Fibroblast of peridontal ligament (primary cell): ENCODE measurements at regions not wholly inside any gene's neighbourhood (a gene's known extent, or its start where the extent isn't known, plus 50 kb on each side); places are given as distances from the start of the nearest gene placed in this dataset.

ENCODE experiments used
- DNase-seq: peaks from one replicate; pipeline ENCODE4 v3.0.0-alpha.2; 2010; ENCODE audit errors: extremely low read depth

DNA sequence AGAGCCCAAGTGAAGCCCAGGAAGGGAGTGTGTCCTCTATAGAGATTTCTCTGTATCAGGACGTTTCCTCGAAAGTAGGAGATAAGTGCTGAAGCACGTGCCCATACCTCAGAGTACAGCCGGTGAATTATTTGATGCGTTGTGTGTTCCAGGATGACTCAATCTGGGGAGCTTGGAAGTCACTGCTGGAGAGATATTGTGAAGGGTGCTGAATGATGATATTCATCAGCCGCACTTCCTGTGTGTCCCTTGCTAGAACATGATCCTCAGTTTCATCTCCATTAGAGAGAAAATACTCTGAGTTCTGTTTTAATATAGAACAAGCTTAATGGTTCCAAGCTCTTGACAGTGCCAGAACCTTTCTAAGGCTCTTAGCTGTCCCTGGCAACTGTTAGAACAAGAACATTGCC lies 402.3 kb upstream of the ADAMTSL1 start:
- no peak for DNase-seq

DNA sequence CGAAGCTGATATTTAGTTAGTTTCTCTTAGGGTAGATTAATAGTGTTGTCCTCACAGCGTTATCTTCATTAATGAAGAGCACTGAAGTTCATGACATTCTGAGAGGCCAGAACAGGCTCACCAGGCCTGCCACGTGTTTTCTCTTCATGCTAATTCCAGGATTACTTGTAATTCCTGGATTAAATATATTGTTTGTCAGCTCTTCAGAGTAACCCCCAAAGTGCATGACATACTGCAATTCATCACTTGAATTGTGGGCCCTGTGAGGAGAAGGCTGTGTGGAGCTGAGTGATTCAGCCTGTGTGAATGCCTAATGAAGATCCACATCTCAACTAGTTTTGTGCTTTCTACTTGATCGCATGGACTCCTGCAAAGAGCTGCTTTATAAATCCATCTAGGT lies 401.0 kb upstream of the ADAMTSL1 start:
- no peak for DNase-seq

DNA sequence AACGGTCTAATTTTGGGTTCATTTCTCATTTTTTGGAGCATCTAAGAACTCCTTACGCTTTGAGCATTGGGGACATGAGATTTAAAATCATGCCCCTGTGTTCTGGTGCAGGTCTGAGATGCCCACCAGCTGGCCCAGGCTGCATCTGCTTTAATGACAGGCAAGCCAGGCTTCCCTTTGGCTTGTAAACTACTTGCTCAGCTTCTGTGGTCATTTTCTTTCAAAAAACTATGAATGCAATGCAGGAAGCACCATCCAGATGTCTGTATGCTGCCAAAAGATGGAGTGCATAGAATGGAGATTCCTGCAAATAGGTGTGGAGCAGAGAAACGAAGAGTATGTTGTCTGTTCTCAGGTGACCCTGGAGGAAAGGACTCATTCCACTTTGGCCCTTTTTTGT lies 399.9 kb upstream of the ADAMTSL1 start:
- no peak for DNase-seq

DNA sequence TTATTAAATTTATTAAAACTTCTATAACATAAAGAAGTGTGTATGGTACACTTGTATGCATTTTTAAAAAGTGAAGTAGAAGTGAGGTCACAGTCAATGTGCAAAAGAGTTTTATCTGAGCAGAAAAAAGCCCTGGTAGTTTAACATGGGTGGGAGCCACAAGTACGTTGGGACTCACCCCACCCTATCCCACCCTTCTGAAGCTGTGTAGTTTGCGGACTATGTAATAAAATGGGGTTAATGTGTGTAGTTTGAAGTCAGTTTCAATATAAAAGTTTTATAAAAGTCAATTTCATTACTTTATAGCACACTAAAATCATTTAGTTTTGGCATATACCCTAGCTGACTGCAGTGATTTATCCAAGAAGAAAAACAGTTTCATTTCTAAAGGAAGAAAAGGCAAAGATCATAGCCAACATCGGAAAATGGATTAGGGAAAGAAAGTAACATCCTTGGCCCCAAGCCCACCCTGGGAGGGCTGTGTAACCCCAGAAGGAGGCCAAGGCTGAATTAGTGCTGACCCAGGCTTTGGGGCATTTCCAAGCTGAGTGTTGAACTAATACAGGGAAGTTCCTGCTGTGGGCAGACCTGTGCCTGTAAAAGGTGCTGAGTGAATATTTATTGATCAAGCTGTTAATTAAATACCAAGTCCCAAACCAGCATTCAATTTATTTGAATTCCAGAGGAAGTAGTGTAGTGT lies 398.6 kb upstream of the ADAMTSL1 start:
- DNase-seq = no peak

DNA sequence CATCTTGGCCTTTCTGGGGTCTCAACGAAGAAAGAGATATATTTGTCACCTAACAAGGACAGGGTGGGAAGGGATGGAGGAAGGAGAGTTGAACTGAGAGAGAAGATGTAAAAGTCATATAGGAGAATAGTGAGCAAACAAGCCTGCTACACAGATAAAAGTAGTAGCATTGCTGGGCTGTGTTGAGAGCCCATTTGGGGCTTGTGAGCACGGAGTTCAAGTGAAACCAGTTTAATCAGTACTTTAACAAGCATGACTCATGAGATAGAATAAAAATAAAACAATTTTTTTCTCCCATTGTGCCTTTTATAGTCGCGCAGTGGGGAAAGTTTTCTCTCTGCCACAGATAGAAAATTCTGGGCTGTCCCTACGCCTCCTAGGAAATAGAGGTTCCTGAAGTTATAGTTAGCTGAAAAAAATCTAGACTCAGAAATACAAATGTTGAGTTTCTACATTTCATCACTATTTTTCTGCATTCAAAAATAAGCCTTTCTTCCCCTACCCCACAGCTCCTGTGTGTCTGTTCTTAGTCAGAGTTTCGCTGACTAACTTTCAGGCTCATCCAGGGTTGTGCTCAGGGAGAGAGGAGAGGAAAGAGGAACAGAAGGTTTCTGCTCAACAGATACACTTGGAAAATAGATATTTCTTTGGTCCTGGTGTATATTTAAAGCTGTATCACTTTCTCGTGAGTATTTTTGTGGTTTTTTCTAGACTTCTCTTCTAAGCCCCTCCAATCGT lies 395.8 kb upstream of the ADAMTSL1 start:
- DNase-seq = no peak

DNA sequence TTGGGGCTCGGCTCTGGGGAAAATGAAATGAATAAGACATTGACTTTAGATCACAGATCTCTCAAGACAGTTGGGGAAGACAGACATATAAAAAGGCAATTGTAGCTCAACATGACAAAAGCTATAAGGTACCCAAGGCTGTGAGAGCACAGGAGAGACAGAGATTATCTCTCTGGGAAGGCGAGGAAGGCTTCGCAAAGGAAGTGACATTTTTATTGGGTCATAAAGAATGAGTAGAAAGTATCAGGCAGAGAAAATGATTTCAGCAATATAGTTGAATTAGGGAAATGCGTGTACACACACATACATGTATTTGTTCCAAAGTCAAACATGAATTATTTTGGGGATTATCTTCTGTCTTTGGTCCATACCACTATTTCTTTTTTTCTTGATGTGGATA lies 381.8 kb upstream of the ADAMTSL1 start:
- DNase-seq = no peak

DNA sequence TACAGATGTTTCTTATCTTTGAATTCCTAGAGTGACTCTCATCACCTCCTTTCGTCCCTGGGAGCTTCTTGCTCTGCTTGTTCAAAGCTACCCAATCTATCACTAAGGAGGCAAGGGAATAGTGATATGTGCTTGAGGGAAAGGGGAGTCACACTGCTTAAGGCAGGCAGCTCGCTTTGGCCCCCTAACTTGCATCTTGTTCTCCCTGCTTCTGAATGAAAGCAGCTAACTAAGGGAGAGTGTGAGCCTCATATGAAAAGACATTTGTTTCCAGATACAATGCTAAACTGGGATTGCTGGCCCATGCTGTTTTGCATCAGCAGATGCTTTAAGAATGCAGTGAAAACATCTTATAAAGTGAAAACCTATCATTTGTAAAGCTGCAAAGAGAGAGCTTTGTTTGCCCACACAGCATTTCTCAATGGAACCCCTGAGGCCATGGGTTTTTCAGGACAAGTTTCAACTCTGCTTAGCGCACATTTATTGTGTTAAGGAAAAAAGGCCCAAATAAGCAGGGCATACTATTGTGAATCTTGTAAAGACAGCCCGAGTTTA lies 367.9 kb upstream of the ADAMTSL1 start:
- DNase-seq = no peak

DNA sequence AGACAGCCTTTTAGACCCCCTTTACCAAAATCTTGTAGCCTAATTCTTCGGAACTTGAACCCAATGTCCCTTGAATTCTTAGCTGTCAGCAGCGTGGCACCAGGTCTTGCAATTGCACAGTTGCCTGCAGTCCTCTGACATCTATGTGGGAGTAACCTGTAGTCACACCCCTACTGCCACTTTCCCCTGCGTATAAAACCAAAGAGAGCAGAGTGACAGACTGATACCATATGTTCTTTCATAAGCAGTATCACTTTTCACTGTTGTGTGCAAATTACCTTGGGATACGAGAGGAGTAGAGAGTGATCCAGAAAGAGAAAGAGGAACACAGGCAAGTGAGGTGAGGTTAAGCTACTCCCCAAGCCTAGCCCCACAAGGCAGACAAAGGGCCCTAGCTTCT lies 364.3 kb upstream of the ADAMTSL1 start:
- DNase-seq = no peak

DNA sequence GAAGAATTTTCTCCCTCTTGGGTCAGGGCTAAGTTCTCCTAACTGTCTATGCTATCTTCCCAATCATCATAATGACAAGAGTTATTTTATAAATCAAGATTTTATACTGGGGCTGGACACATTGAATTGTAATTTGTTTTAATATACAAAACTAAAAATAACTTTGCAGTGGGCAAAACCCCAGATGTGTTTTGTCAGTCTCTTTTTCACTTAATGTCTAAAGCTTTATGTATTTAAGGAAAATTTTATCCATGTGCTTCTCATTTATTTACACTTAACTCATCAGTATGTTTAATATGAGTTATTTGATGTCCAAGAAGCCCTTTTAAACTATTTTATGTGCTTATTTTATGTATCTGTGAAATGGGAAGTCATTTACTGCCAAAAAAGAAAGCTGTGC lies 362.8 kb upstream of the ADAMTSL1 start:
- DNase-seq = no peak

DNA sequence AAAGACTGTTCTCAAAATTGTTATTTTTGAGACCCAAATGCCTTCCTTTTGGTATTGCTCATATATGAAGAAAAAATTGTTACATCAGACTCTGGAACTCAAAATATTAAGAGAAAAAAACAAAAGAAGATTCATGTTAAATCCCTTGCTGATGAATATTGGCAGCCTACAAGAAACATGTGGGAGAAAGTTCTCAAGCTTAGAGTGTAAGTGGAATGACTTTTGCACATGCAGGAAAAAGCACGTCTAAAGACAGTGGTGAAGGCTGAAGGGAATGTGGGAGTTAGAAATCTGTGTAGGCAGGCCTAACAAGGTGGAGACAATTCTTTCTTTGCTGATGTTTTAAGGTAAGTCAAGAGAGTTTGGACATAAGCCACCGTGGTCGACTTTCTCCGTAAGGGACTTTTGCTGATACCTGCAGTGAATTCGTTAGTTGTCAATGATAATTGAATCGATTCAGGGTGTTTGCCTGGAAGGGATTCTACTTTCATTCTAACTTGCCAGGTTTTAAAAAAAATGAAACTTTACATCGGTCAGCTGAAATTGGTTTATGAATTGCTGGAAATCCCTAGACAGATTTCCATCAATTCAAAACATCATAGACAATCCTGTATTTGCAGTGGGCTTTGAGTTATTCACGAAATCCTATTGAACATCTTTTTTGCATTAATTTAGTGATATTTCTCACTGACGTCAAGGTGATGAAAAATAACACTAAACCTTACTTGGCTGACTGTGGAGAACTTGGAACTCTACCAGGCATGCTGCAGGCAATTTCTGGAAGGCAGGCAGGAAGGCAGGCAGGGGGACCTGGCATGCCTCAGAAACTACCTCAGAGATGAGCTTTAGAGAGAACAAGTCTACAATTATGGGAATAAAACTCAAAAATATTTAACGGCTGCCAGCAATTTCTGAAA lies 359.1 kb upstream of the ADAMTSL1 start:
- no peak for DNase-seq

DNA sequence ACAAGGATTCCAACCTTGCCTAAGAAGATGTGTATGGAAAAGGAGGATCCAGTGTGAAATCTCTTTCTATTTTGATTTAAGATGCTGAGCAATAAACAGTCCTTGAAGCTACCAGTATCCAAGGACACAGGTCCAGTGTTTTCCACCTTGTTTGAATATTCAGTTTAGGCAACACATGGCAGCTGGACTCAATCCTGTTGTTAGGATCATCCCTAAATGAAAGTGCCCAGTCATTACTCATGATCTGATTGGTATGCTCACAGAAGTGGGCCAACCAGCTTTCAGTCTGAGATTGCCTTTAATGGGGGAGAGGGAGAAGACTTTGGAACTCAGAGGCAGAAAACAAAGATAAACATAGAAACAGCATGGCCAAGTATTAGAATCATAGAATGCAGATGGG lies 355.7 kb upstream of the ADAMTSL1 start:
- DNase-seq = no peak

DNA sequence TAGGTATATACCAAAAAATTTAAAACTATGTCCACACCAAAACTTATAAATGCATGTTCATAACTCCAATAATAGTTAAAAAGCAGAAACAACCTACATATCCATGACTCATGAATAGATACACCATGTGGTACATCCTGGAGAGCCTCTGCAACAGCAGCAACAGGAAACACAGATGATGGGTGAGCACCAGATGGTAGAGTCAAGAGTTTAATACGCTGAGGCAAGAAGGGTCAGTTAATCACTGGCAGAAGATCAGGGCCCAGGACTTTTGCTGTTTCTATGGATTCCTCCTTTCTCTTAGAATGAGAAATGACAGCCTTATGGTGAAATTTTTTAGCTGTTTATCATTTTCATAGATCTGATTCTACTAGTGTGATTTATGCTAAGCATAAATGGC lies 351.8 kb upstream of the ADAMTSL1 start:
- no peak for DNase-seq

DNA sequence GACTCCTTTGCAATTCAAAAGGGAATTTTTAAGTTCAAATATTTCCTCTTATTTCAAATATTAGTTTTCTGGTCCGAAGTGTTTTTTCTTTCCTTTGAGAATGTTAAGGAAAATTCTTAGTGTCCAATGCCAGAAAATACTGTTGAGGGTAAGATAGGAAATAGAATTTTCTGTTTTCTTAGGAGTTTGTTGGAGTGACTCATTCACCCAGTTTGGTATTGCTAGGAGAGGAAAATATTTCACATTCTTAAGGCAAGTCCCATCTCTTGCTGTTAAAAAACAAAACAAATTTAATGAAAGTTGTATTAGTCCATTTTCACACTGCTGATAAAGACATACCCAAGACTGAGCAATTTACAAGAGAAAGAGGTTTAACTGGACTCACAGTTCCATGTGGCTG lies 349.2 kb upstream of the ADAMTSL1 start:
- DNase-seq = no peak

DNA sequence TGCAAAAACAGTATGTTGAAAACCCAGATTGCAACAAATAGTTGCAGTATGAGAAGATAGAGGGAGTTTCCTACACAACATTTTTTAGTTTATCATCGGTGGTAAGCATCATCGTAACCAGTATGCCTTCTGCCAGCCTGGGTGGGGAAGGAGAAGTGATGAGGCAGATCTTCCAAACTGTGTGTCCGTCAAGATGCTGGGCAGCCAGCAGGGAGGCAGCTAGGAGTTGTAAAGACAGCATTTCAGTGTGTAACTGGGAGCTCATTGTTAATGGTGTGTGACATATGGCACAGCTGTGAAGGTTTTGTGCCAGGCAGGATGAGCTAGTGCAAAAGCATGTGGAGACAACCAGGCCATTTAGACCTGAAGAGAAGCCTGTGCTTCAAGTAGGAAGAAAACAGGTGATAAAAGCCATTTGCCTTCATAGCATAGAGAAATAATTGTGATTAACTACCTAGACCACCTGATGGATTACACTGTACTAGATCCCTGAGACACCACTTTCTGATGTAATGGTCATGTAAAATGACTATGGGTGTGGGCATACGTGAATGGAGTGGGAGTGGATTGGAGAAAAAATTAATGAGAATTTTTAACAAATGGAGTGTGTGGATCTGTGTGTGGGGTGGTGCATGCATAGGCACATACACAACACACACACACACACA lies 347.0 kb upstream of the ADAMTSL1 start:
- DNase-seq = no peak

DNA sequence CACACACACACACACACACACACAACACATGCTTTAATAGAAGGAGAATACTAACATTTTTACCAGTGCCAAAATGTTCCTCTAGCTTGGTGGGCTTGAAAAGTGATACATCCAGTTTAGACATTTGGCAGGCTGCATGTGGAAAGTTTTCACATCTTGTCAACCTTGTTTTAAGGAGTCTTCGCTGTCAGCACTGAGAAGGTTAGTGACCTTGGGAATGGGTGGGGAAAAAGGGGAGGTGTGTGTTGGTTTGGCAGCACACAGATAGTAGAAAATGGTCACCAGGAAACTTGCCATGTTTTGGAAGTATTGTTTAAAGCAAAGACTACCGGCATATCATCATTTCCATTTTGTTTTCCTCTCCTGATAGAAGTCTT lies 346.5 kb upstream of the ADAMTSL1 start:
- DNase-seq = no peak

DNA sequence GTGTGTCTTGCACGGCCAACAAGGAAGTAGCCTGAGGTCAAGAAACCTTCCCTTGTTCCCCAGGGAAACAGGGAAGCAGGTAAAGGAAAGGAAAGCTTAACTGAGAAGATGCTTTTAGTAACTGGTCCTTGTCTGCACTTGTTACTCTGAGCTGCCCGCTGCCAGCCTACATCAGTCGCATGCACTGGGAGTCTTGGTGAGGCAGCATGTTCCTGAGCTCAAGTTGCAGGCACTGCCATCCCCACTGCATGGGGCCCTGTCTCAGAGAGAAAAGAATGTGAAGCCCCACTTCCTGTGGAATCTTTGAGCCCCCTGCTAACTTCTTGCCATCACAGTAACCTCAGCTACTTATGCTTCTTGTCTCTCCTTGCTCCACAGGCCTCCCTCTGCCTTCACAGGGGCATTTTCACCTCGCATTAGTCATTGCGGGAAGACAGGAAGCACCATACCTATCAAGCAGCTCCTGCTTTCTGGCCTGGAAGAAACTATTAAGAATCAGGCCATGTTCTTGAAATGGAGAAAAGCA lies 344.1 kb upstream of the ADAMTSL1 start:
- no peak for DNase-seq

DNA sequence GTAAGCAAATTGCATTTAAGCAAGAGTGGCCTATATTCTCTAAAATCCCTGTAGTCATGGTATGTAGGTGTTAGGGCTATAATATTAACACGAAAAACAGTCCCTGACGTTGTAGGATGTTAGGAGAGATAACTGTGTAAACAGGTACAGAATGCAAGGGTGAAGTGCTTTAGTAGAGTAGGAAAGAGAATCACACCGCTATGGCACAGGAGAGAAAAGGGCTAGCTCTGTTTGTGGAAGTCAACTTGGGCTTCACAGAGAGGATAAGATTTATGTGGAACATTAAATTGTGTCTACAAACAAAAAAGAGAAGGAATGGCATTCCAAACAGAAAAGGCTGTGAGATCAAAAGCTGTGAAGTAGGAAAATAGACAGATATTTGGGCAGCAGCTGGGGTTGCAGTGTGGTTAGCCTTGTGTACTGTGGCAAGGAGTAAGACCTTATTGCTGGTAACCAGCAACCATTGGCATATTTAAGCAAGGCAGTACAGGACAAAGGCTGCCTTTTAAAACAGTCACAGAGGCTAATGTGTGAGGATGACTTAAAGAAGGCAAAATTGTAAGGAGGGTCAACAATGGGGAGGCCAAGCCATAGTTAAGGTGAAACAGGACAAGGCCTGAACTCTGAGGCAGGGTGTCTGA lies 337.5 kb upstream of the ADAMTSL1 start:
- DNase-seq = no peak

DNA sequence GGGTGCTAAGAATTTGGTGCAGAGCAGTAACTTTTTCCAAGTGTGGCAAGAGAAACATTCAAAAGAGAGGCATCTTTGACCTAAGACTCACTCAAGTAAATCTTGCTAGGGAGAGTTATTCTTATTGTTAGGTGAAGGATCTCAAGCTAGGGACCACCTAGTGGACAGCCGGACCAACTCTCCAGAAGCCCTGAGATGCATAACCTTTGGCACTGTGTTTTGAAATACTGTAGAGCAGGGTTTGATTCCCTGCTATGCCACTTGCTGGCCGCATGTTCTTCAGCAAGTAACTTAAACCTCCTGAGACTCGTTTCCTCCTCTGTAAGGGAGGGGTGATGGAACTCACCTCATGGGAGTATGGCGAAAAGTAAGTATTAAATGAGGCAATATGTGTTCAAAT lies 336.1 kb upstream of the ADAMTSL1 start:
- no peak for DNase-seq

DNA sequence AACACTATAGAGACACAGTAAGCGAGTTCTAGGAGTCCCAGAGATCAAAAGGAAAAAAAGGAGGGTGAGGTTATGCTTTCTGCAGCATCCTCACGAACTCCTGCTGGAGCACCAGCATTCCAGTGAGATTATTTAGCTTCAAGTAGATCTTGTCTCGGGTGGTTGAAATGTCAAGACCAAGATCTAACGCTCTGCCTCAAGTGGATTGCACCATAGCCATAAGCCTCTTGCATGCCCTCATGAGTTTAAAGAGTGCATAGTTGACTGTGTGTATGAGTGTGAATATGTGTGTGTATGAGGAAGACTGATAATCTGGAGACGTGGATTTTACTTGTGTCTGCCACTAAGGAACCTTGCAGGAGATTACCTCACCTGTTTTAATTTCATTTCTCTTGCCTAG lies 335.3 kb upstream of the ADAMTSL1 start:
- no peak for DNase-seq

DNA sequence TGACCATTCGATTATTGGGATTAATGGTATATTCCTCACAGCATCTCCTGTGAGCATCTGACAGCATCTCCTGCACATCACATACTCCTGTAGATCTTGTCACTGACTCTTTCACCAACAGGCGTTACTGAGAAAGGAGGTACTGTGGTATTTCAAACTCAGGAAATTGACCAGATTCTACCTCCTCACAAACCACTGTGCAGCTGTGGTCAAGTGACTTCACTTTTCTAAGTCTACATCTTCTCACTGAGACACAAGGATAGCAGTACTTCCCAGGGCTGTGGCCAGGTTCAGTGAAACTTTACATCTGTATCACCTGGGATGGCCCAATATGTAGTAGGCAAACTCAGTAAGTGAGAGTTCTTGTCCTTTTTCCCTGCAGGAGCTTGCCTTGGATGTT lies 332.3 kb upstream of the ADAMTSL1 start:
- DNase-seq = no peak
